ENCODE measurements at regions not wholly inside any gene's neighbourhood (a gene's known extent, or its start where the extent isn't known, plus 50 kb on each side); places are given as distances from the start of the nearest gene placed in this dataset.

GRCh38 chr1:199079994-199080393 is 441.2 kb downstream of the PTPRC start:
- Histone ChIP-seq H3K36me3 (ENCODE audit: control insufficient read depth in 2 of 3, insufficient read depth in 3 of 3, low read length in 3 of 3) (no peaks in the 10 kb centered on the region), H3K9ac (ENCODE audit: low read length in 3 of 3) (no peak overlapping the region), H3K27ac (ENCODE audit: low read depth in 2 of 2, low read length in 2 of 2) (no peak overlapping the region), H3K4me1 (ENCODE audit: control insufficient read depth in 2 of 3, insufficient read depth in 2 of 3, low read depth in 1 of 3, low read length in 3 of 3) (peaks cover 0 to 4% (median 0%) of the 10 kb centered on the region in 3 donors), H3K9me3 (ENCODE audit: control insufficient read depth in 2 of 3, insufficient read depth in 1 of 3, low read length in 3 of 3) (no peaks in the 10 kb centered on the region), H3K4me3 (ENCODE audit: low read length in 3 of 3) (no peak overlapping the region), H3K27me3 (ENCODE audit: control insufficient read depth, insufficient read depth, low read length) (no peaks in the 10 kb centered on the region)
- FAIRE-seq (no peak), DNase-seq (no peak)
- intact Hi-C loops (cut with DNase I), result no loop called here
- TF ChIP-seq CTCF (IDR thresholded peaks at IDR 0.05; ENCODE audit: borderline replicate concordance, extremely low read depth, insufficient read depth), result no peak

GRCh38 chr1:199081739-199082138 is 442.9 kb downstream of the PTPRC start:
- Histone ChIP-seq H3K27ac (ENCODE audit: low read depth in 2 of 2, low read length in 2 of 2) (no peak overlapping the region), H3K4me1 (ENCODE audit: control insufficient read depth in 2 of 3, insufficient read depth in 2 of 3, low read depth in 1 of 3, low read length in 3 of 3) (peaks cover 0 to 4% (median 0%) of the 10 kb centered on the region in 3 donors), H3K4me3 (ENCODE audit: low read length in 3 of 3) (no peak overlapping the region), H3K9me3 (ENCODE audit: control insufficient read depth in 2 of 3, insufficient read depth in 1 of 3, low read length in 3 of 3) (no peaks in the 10 kb centered on the region), H3K36me3 (ENCODE audit: control insufficient read depth in 2 of 3, insufficient read depth in 3 of 3, low read length in 3 of 3) (no peaks in the 10 kb centered on the region), H3K9ac (ENCODE audit: low read length in 3 of 3) (no peak overlapping the region), H3K27me3 (ENCODE audit: control insufficient read depth, insufficient read depth, low read length) (no peaks in the 10 kb centered on the region)
- intact Hi-C loops (cut with DNase I), result no loop called here
- DNase-seq, result no peak
- no peak for FAIRE-seq
- TF ChIP-seq CTCF (IDR thresholded peaks at IDR 0.05; ENCODE audit: borderline replicate concordance, extremely low read depth, insufficient read depth), result no peak

GRCh38 chr1:199082778-199083389 is 444.0 kb downstream of the PTPRC start:
- no peak for TF ChIP-seq CTCF (IDR thresholded peaks at IDR 0.05; ENCODE audit: borderline replicate concordance, extremely low read depth, insufficient read depth)
- DNase-seq (no peak), FAIRE-seq (no peak)
- Histone ChIP-seq H3K4me3 (ENCODE audit: low read length in 3 of 3) (no peak overlapping the region), H3K4me1 (ENCODE audit: control insufficient read depth in 2 of 3, insufficient read depth in 2 of 3, low read depth in 1 of 3, low read length in 3 of 3) (peaks cover 0 to 4% (median 0%) of the 10 kb centered on the region in 3 donors), H3K27me3 (ENCODE audit: control insufficient read depth, insufficient read depth, low read length) (no peaks in the 10 kb centered on the region), H3K9ac (ENCODE audit: low read length in 3 of 3) (no peak overlapping the region), H3K9me3 (ENCODE audit: control insufficient read depth in 2 of 3, insufficient read depth in 1 of 3, low read length in 3 of 3) (no peaks in the 10 kb centered on the region), H3K36me3 (ENCODE audit: control insufficient read depth in 2 of 3, insufficient read depth in 3 of 3, low read length in 3 of 3) (no peaks in the 10 kb centered on the region), H3K27ac (ENCODE audit: low read depth in 2 of 2, low read length in 2 of 2) (no peak overlapping the region)
- intact Hi-C loops (cut with DNase I), result no loop called here

- intact Hi-C loops (cut with DNase I), result no loop called here
- FAIRE-seq (no peak), DNase-seq (no peak)
- TF ChIP-seq CTCF (IDR thresholded peaks at IDR 0.05; ENCODE audit: borderline replicate concordance, extremely low read depth, insufficient read depth), result no peak
- Histone ChIP-seq H3K4me1 (ENCODE audit: control insufficient read depth in 2 of 3, insufficient read depth in 2 of 3, low read depth in 1 of 3, low read length in 3 of 3) (peaks cover 0 to 4% (median 0%) of the 10 kb centered on the region in 3 donors), H3K27me3 (ENCODE audit: control insufficient read depth, insufficient read depth, low read length) (no peaks in the 10 kb centered on the region), H3K9me3 (ENCODE audit: control insufficient read depth in 2 of 3, insufficient read depth in 1 of 3, low read length in 3 of 3) (no peaks in the 10 kb centered on the region), H3K27ac (ENCODE audit: low read depth in 2 of 2, low read length in 2 of 2) (no peak overlapping the region), H3K4me3 (ENCODE audit: low read length in 3 of 3) (no peak overlapping the region), H3K9ac (ENCODE audit: low read length in 3 of 3) (no peak overlapping the region), H3K36me3 (ENCODE audit: control insufficient read depth in 2 of 3, insufficient read depth in 3 of 3, low read length in 3 of 3) (no peaks in the 10 kb centered on the region)
Measured at GRCh38 chr1:199083680-199084079, 444.8 kb downstream of the PTPRC start.

Measured in kidney (tissue), 13 donors.